ENCODE measurements at regions not wholly inside any gene's neighbourhood (a gene's known extent, or its start where the extent isn't known, plus 50 kb on each side); places are given as distances from the start of the nearest gene placed in this dataset.

DNA sequence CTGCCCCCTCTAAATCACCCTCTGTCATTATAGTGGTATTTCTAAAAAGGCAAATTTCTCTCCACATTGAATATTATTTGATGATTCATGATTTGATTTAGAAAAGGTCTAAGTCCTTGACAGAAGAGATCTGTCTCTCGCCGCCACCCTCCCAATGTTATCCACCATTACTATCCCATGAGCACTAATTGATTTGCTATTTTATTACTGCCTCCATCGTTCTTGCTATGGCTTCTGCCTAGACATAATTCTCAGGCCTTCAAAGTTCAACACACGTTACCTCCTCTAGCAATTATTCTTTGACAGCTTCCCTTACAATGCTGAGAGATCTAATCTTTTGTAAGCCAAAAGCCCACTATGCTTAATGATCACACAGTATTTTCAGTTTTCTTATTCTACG, 507.0 kb upstream of the CHAC2 start:
- no peak overlapping the region for H3K4me3 Mint-ChIP-seq
- no peak overlapping the region for H3K27ac Mint-ChIP-seq
- no peaks in the 10 kb centered on the region for H3K4me1 Mint-ChIP-seq
- no peaks in the 10 kb centered on the region for H3K36me3 Mint-ChIP-seq
- DNase-seq (ENCODE audit: low spot score in 2 of 2), result no peak
- no peak for ATAC-seq
- peaks cover 15% of the 10 kb centered on the region for H3K9me3 Mint-ChIP-seq

- no peaks in the 10 kb centered on the region for H3K4me1 Mint-ChIP-seq
- H3K36me3 Mint-ChIP-seq, result no peaks in the 10 kb centered on the region
- peaks cover 15% of the 10 kb centered on the region for H3K9me3 Mint-ChIP-seq
- ATAC-seq, result no peak
- no peak overlapping the region for H3K4me3 Mint-ChIP-seq
- no peak overlapping the region for H3K27ac Mint-ChIP-seq
- DNase-seq (ENCODE audit: low spot score in 2 of 2), result no peak
Measured at GRCh38 chr2:53259395-53260009, 508.1 kb upstream of the CHAC2 start.

GRCh38 chr2:53257287-53257686, 510.3 kb upstream of the CHAC2 start:
- DNase-seq (ENCODE audit: low spot score in 2 of 2) (no peak), ATAC-seq (no peak)
- Mint-ChIP-seq H3K36me3 (no peaks in the 10 kb centered on the region), H3K9me3 (peaks cover 12% of the 10 kb centered on the region), H3K27ac (no peak overlapping the region), H3K4me1 (no peaks in the 10 kb centered on the region), H3K4me3 (no peak overlapping the region)

DNA sequence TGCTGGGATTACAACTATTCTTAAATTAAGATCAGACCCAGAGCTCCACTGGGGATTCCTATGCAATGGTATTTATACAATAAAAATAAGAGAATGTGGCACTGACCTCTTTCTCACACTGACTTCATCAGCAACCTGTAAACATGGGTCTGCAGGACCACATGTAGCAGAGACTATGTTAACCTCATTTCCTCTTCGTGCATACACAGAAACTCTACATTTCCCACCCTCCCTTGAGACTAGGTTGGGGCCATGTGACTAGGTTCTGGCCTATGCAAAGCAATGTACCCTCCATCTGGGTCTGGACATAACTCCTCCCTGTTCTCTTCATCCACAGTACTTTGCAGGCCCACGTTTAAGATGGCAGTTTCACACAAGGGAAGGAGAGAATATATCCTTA, 514.4 kb upstream of the CHAC2 start:
- Mint-ChIP-seq H3K4me3 (no peak overlapping the region), H3K36me3 (no peaks in the 10 kb centered on the region), H3K4me1 (no peaks in the 10 kb centered on the region), H3K9me3 (peaks cover 3% of the 10 kb centered on the region), H3K27ac (no peak overlapping the region)
- DNase-seq (ENCODE audit: low spot score in 2 of 2), result no peak
- peak; percentile 52 for ATAC-seq

- H3K4me1 Mint-ChIP-seq, result no peaks in the 10 kb centered on the region
- no peak overlapping the region for H3K4me3 Mint-ChIP-seq
- no peaks in the 10 kb centered on the region for H3K9me3 Mint-ChIP-seq
- no peaks in the 10 kb centered on the region for H3K36me3 Mint-ChIP-seq
- DNase-seq (ENCODE audit: low spot score in 2 of 2) (no peak), ATAC-seq (no peak)
- H3K27ac Mint-ChIP-seq, result no peak overlapping the region
Measured at GRCh38 chr2:53252115-53252514, 515.5 kb upstream of the CHAC2 start.

DNA sequence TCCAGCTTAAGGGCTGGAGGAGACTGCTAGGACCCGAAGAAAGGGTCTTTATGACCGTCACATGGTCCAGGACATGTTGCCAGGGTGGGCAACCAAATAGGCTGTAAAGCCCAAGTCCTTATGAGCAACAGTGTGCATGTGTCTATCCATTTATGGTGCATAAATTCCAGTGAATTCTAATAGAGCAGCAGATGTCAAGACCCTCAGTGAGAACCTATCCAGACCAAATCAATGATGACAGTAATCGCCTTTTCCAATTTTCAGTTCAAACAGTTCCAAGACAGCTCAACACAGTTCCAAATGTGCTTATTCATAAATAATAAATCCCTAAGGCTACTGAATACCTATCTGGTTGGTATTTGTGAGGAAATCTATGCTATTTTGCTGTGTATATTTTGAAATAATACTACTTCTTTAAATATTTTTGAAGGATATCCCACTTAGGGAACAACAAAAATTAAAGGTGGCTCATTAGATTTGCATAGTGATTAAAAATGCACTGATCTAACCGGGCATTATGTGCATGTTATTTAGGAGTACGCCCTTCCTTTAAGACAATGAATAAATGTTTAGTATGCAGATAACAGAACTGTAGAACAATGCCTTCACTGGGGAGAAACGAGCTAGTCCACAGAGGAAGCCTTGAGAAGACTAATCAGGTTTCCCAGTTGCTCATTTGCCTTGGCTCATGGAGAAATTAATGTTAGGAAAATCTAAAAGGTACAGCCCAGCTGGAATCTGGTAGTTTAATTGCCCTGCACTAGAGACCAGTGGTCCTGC, 519.5 kb upstream of the CHAC2 start:
- Mint-ChIP-seq H3K27ac (no peak overlapping the region), H3K4me3 (no peak overlapping the region), H3K4me1 (no peaks in the 10 kb centered on the region), H3K9me3 (no peaks in the 10 kb centered on the region), H3K36me3 (no peaks in the 10 kb centered on the region)
- no peak for ATAC-seq
- no peak for DNase-seq (ENCODE audit: low spot score in 2 of 2)

GRCh38 chr2:53243430-53243829, 524.2 kb upstream of the CHAC2 start:
- ATAC-seq (no peak), DNase-seq (ENCODE audit: low spot score in 2 of 2) (no peak)
- Mint-ChIP-seq H3K4me1 (peaks cover 6% of the 10 kb centered on the region), H3K9me3 (peaks cover 3% of the 10 kb centered on the region), H3K4me3 (no peak overlapping the region), H3K36me3 (no peaks in the 10 kb centered on the region), H3K27ac (no peak overlapping the region)

GRCh38 chr2:53242090-53242489, 525.5 kb upstream of the CHAC2 start:
- H3K9me3 Mint-ChIP-seq, result peaks cover 3% of the 10 kb centered on the region
- no peak for DNase-seq (ENCODE audit: low spot score in 2 of 2)
- H3K27ac Mint-ChIP-seq, result no peak overlapping the region
- peaks cover 6% of the 10 kb centered on the region for H3K4me1 Mint-ChIP-seq
- ATAC-seq, result no peak
- no peaks in the 10 kb centered on the region for H3K36me3 Mint-ChIP-seq
- no peak overlapping the region for H3K4me3 Mint-ChIP-seq

DNA sequence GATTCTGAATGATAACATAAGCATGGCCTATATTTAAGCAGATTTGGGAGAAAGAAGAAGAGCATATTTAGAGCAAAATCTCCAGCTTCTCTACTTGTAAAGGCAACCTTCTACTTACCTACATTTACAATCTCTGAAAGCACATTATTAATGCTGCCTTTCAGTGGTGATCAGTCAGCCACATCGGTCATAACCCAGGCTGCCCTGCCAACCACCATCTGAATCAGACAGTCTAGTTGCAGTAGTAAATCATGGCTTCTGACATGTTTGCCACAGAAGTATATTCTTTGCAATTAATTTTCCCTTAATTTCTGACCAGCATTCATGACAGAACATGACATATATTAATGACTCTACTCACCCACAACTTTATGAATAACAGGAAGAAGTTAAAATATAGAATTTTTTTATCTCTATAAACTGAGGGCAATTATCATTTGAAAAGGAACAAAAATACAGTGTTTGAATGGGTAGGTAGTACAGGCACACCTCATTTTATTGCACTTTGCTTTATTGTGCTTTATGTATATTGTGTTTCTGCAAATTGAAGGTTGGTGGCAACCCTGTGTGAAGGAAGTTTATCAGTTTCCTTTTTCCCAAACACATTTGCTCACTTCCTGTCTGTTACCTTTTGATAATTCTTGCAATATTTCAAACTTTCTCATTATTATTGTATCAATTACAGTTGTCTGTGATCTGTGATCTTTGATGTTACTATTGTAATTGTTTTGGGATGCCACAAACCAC, 531.6 kb upstream of the CHAC2 start:
- Mint-ChIP-seq H3K27ac (peak overlapping the region; percentile 16), H3K9me3 (peaks cover 1% of the 10 kb centered on the region), H3K36me3 (no peaks in the 10 kb centered on the region), H3K4me1 (peaks cover 29% of the 10 kb centered on the region), H3K4me3 (no peak overlapping the region)
- DNase-seq (ENCODE audit: low spot score in 2 of 2) (no peak), ATAC-seq (peak; percentile 95)

- ATAC-seq (no peak), DNase-seq (ENCODE audit: low spot score in 2 of 2) (no peak)
- peaks cover 35% of the 10 kb centered on the region for H3K4me1 Mint-ChIP-seq
- H3K9me3 Mint-ChIP-seq, result no peaks in the 10 kb centered on the region
- no peaks in the 10 kb centered on the region for H3K36me3 Mint-ChIP-seq
- peak overlapping the region; percentile 2 for H3K27ac Mint-ChIP-seq
- no peak overlapping the region for H3K4me3 Mint-ChIP-seq
Measured at GRCh38 chr2:53234548-53234903, 533.1 kb upstream of the CHAC2 start.

- H3K27ac Mint-ChIP-seq, result peak overlapping the region; percentile 2
- DNase-seq (ENCODE audit: low spot score in 2 of 2), result no peak
- no peak for ATAC-seq
- H3K9me3 Mint-ChIP-seq, result no peaks in the 10 kb centered on the region
- peaks cover 35% of the 10 kb centered on the region for H3K4me1 Mint-ChIP-seq
- H3K4me3 Mint-ChIP-seq, result no peak overlapping the region
- no peaks in the 10 kb centered on the region for H3K36me3 Mint-ChIP-seq
Measured at GRCh38 chr2:53233759-53234547, 533.7 kb upstream of the CHAC2 start.

GRCh38 chr2:53231908-53232307, 535.7 kb upstream of the CHAC2 start:
- Mint-ChIP-seq H3K4me1 (peaks cover 35% of the 10 kb centered on the region), H3K27ac (peak overlapping the region; percentile 27), H3K4me3 (no peak overlapping the region), H3K36me3 (no peaks in the 10 kb centered on the region), H3K9me3 (no peaks in the 10 kb centered on the region)
- DNase-seq (ENCODE audit: low spot score in 2 of 2), result no peak
- no peak for ATAC-seq

- peaks cover 31% of the 10 kb centered on the region for H3K4me1 Mint-ChIP-seq
- peak; percentile 54 for ATAC-seq
Measured at GRCh38 chr2:53230691-53231090, 536.9 kb upstream of the CHAC2 start.

GRCh38 chr2:53227535-53227934, 540.1 kb upstream of the CHAC2 start:
- Mint-ChIP-seq H3K4me3 (no peak overlapping the region), H3K27ac (no peak overlapping the region), H3K9me3 (no peaks in the 10 kb centered on the region), H3K36me3 (no peaks in the 10 kb centered on the region), H3K4me1 (peaks cover 19% of the 10 kb centered on the region)
- DNase-seq (ENCODE audit: low spot score in 2 of 2) (no peak), ATAC-seq (no peak)

More at GRCh38 chr2:53230691-53231090, 536.9 kb upstream of the CHAC2 start:
- Mint-ChIP-seq H3K27ac (peak overlapping the region; percentile 27), H3K4me3 (no peak overlapping the region), H3K9me3 (no peaks in the 10 kb centered on the region), H3K36me3 (no peaks in the 10 kb centered on the region)
- DNase-seq (ENCODE audit: low spot score in 2 of 2), result no peak

- Mint-ChIP-seq H3K4me3 (no peak overlapping the region), H3K36me3 (no peaks in the 10 kb centered on the region), H3K9me3 (peaks cover 13% of the 10 kb centered on the region), H3K27ac (no peak overlapping the region), H3K4me1 (peaks cover 9% of the 10 kb centered on the region)
- DNase-seq (ENCODE audit: low spot score in 2 of 2) (no peak), ATAC-seq (no peak)
Measured at GRCh38 chr2:53220969-53221368, 546.6 kb upstream of the CHAC2 start.

All from stimulated activated effector memory CD8-positive, alpha-beta T cell treated with anti-CD3 and anti-CD28 coated beads, Interleukin-12 subunit alpha, Interleukin-12 subunit beta, amount 100 ng/mL, for 72 hours (primary cell).